Activated CD4-positive, alpha-beta memory T cell treated with anti-CD3 and anti-CD28 coated beads for 36 hours (primary cell): ENCODE measurements at regions not wholly inside any gene's neighbourhood (a gene's known extent, or its start where the extent isn't known, plus 50 kb on each side); places are given as distances from the start of the nearest gene placed in this dataset.
"Not testable (repeated sequence)": the region's sequence is repeated elsewhere in the genome, so short reads cannot be mapped to it uniquely, and the experiment has no call there.

ENCODE experiments used
- CTCF ChIA-PET: fragments of 350-600 bp; sonication (Branson Sonifier 250); formaldehyde crosslinking; loops from one replicate; lab custom pipeline; 2021; ENCODE audit warnings: antibody characterized with exemption, inconsistent platforms; lab: Charles Lee
- POLR2A ChIA-PET: fragments of 350-600 bp; sonication (Branson Sonifier 250); formaldehyde crosslinking; loops from one replicate; lab custom pipeline; 2021; ENCODE audit warnings: antibody characterized with exemption; lab: Charles Lee
- DNase-seq: peaks from one replicate; pipeline ENCODE4 v3.0.0-alpha.2; 2020
- H3K27ac Mint-ChIP-seq: one replicate; pipeline ENCODE4 v1.8.0; 2021; ENCODE audit warnings: mixed read lengths
- H3K27me3 Mint-ChIP-seq: one replicate; pipeline ENCODE4 v1.8.0; 2021; ENCODE audit warnings: mixed read lengths
- H3K36me3 Mint-ChIP-seq: one replicate; pipeline ENCODE4 v1.8.0; 2021; ENCODE audit warnings: mixed read lengths
- H3K4me1 Mint-ChIP-seq: one replicate; pipeline ENCODE4 v1.8.0; 2021; ENCODE audit warnings: low read depth, mixed read lengths
- H3K4me3 Mint-ChIP-seq: one replicate; pipeline ENCODE4 v1.8.0; 2021; ENCODE audit warnings: mild to moderate bottlenecking, mixed read lengths
- H3K9me3 Mint-ChIP-seq: one replicate; pipeline ENCODE4 v1.8.0; 2021; ENCODE audit warnings: mixed read lengths
- intact Hi-C: fragments of 100-400 bp; cut with micrococcal nuclease; formaldehyde crosslinking; loops from one replicate; pipeline ENCODE4 v1.15.1; 2023

DNA sequence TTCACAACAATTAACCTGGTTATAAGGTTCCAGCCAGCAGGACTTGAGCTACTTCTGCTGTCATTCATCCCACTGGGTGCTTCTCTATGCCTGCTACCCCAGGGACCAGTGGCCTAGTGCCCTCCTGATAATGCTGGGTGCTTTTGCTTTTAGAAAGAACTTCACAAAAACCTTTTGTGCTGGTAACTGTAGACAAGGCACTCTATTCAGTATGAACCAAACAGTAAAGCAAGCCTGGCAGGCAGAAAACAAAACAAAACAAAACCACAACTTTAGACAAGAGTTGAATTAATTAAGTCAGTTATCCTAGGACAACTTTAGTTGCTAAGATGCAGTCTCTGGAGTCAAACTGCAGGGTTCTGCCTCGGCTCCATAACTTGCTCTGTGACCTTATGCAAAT, 61.9 kb upstream of the ADGRL2 start:
- no peak for DNase-seq
- Mint-ChIP-seq H3K4me1 (no peaks in the 10 kb centered on the region), H3K9me3 (no peaks in the 10 kb centered on the region), H3K27ac (no peak overlapping the region), H3K36me3 (no peaks in the 10 kb centered on the region), H3K27me3 (no peaks in the 10 kb centered on the region), H3K4me3 (no peak overlapping the region)
- CTCF ChIA-PET = no interaction called here
- POLR2A ChIA-PET = no interaction called here
- intact Hi-C loops = no loop called here

GRCh38 chr1:81733480-81733879, 67.3 kb upstream of the ADGRL2 start:
- DNase-seq = no peak
- Mint-ChIP-seq H3K4me1 (no peaks in the 10 kb centered on the region), H3K4me3 (no peak overlapping the region), H3K27me3 (no peaks in the 10 kb centered on the region), H3K9me3 (no peaks in the 10 kb centered on the region), H3K36me3 (no peaks in the 10 kb centered on the region), H3K27ac (no peak overlapping the region)
- POLR2A ChIA-PET = no interaction called here
- CTCF ChIA-PET = interaction anchor here (0.5 kb wide), 1 partner anchor 241 kb away, joined by 3 read pairs; no protein-coding TSS in a partner anchor
- intact Hi-C loops = no loop called here

DNA sequence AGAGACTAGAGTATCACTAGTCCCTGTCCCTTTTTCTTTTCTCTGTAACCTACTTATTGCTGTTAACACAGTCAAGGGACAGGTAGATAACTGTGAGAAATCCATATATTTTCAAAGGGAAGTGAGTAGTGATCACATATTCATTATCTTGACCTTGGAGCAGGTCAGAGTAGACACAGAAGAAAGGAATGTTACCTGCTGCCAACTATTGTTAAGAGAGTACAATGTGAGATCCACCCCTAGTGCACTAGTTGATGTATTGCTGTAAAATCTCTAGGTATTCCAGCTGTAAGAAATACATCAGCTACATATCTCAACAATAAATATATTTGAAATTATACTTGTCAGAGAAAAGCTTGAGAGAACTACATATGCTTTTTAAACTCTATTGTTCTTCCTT, 68.7 kb upstream of the ADGRL2 start:
- H3K27me3 Mint-ChIP-seq = no peaks in the 10 kb centered on the region
- no peaks in the 10 kb centered on the region for H3K36me3 Mint-ChIP-seq
- CTCF ChIA-PET = no interaction called here

DNA sequence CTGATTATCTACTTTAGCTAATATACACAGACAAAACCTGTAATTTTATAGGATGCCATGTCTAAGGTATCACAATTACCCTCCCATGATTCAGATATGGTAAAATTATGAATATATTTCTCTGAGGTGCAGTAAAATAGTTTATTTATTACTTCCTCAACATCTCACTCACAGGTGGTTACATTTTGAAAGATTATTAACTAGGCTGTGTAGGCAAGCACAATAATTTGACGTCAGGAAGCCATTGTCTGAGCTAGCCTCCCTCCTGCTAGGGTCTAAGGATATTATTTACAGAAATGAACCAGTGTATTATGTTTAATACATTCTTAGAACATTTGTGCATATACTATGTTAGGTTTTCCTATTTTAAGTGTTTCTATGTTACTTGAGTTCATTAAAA, 69.9 kb upstream of the ADGRL2 start:
- ChIA-PET CTCF (no interaction called here), POLR2A (no interaction called here)
- Mint-ChIP-seq H3K27me3 (no peaks in the 10 kb centered on the region), H3K4me3 (no peak overlapping the region), H3K9me3 (no peaks in the 10 kb centered on the region), H3K36me3 (no peaks in the 10 kb centered on the region), H3K4me1 (no peaks in the 10 kb centered on the region), H3K27ac (no peak overlapping the region)
- DNase-seq = no peak
- intact Hi-C loops = no loop called here

More for the DNA sequence above, 68.7 kb upstream of the ADGRL2 start:
- no peak overlapping the region for H3K4me3 Mint-ChIP-seq
- no peaks in the 10 kb centered on the region for H3K9me3 Mint-ChIP-seq
- POLR2A ChIA-PET = no interaction called here
- no peaks in the 10 kb centered on the region for H3K4me1 Mint-ChIP-seq
- H3K27ac Mint-ChIP-seq = no peak overlapping the region
- no peak for DNase-seq
- intact Hi-C loops = no loop called here

DNA sequence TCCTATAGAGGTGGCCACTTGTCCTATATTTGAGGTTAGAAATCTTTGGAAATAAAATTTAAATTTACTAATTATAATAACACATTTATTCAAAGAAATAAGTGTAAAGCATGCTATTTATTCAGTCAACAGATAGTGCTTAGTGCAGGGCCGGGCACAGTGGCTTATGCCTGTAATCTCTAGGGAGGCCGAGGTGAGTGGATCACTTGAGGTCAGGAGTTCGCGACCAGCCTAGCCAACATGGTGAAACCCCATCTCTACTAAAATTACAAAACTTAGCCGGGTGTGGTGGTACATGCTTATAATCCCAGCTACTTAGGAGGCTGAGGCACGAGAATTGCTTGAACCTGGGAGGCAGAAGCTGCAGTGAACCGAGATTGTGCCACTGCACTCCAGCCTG, 70.4 kb upstream of the ADGRL2 start:
- DNase-seq, H3K27ac Mint-ChIP-seq, intact Hi-C loops, POLR2A ChIA-PET, H3K4me1 Mint-ChIP-seq, H3K4me3 Mint-ChIP-seq, H3K9me3 Mint-ChIP-seq, H3K36me3 Mint-ChIP-seq, CTCF ChIA-PET, H3K27me3 Mint-ChIP-seq: not testable (repeated sequence)

DNA sequence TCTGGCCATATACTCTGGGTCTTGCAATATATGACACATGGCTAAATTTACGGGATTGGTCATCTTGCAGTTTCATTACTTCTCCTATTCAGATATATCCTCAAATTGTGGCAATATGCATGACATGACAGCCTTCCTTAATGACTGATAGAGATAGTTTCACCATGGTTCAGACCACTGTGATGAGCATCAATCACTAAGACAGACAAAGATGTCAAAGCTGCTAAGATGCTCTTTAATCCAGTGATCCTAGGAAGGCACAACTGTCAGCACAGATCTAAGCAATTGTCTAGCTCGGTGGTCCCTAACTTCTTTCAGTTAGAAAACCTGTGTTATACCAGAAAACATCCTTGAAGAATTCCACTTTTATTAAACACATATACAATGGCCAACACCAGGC, 70.9 kb upstream of the ADGRL2 start:
- no peak overlapping the region for H3K4me3 Mint-ChIP-seq
- no peak overlapping the region for H3K27ac Mint-ChIP-seq
- no peaks in the 10 kb centered on the region for H3K9me3 Mint-ChIP-seq
- DNase-seq = no peak
- no peaks in the 10 kb centered on the region for H3K36me3 Mint-ChIP-seq
- H3K4me1 Mint-ChIP-seq = no peaks in the 10 kb centered on the region
- intact Hi-C loops = no loop called here
- no peaks in the 10 kb centered on the region for H3K27me3 Mint-ChIP-seq
- ChIA-PET POLR2A (no interaction called here), CTCF (no interaction called here)

GRCh38 chr1:81729239-81729638, 71.5 kb upstream of the ADGRL2 start:
- no peaks in the 10 kb centered on the region for H3K36me3 Mint-ChIP-seq
- intact Hi-C loops = no loop called here
- H3K4me1 Mint-ChIP-seq = no peaks in the 10 kb centered on the region
- ChIA-PET CTCF (no interaction called here), POLR2A (no interaction called here)
- no peak overlapping the region for H3K27ac Mint-ChIP-seq
- H3K27me3 Mint-ChIP-seq = no peaks in the 10 kb centered on the region
- no peak for DNase-seq
- H3K4me3 Mint-ChIP-seq = no peak overlapping the region
- H3K9me3 Mint-ChIP-seq = no peaks in the 10 kb centered on the region

- Mint-ChIP-seq H3K9me3 (no peaks in the 10 kb centered on the region), H3K27ac (no peak overlapping the region), H3K4me1 (no peaks in the 10 kb centered on the region), H3K4me3 (no peak overlapping the region), H3K36me3 (no peaks in the 10 kb centered on the region), H3K27me3 (no peaks in the 10 kb centered on the region)
- POLR2A ChIA-PET = no interaction called here
- DNase-seq = no peak
- intact Hi-C loops = no loop called here
- CTCF ChIA-PET = no interaction called here
Observed at GRCh38 chr1:81725823-81726222, 74.9 kb upstream of the ADGRL2 start.

DNA sequence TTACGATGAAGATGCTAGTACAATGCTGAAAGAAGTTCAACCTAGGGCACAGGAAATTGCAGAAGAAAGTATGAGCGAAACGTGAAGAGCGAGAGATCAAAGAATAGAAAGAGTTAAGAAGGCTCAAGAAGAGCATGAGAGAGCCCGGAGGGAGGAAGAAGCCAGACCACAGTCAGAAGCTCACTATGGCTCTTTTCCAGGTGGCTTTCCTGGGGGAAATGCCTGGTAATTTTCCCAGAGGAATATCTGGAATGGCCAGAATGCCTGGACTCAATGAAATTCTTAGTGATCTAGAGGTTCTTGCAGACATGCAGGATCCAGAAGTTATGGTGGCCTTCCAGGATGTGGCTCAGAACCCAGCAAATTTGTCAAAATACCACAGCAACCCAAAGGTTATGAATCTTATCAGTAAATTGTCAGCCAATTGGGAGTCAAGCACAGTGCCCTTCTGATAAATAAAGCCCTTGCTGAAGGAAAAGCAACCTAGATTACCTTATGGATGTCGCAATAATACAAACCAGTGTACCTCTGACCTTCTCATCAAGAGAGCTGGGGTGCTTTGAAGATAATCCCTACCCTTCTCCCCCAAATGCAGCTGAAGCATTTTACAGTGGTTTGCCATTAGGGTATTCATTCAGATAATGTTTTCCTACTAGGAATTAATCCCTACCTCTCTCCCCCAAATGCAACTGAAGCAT, 78.0 kb upstream of the ADGRL2 start:
- H3K4me3 Mint-ChIP-seq, H3K36me3 Mint-ChIP-seq, intact Hi-C loops, H3K9me3 Mint-ChIP-seq, H3K27ac Mint-ChIP-seq, DNase-seq, H3K27me3 Mint-ChIP-seq, H3K4me1 Mint-ChIP-seq, CTCF ChIA-PET: not testable (repeated sequence)
- POLR2A ChIA-PET = interaction anchor here (0.6 kb wide), 1 partner anchor 24 kb away, joined by 5 read pairs; no protein-coding TSS in a partner anchor

GRCh38 chr1:81720256-81720655, 80.5 kb upstream of the ADGRL2 start:
- H3K4me3 Mint-ChIP-seq, H3K4me1 Mint-ChIP-seq, DNase-seq, intact Hi-C loops, POLR2A ChIA-PET, H3K36me3 Mint-ChIP-seq, H3K9me3 Mint-ChIP-seq, H3K27me3 Mint-ChIP-seq, CTCF ChIA-PET, H3K27ac Mint-ChIP-seq: not testable (repeated sequence)

GRCh38 chr1:81717230-81717629, 83.5 kb upstream of the ADGRL2 start:
- Mint-ChIP-seq H3K9me3 (no peaks in the 10 kb centered on the region), H3K27ac (no peak overlapping the region), H3K4me3 (no peak overlapping the region), H3K4me1 (no peaks in the 10 kb centered on the region), H3K27me3 (no peaks in the 10 kb centered on the region), H3K36me3 (no peaks in the 10 kb centered on the region)
- intact Hi-C loops = no loop called here
- POLR2A ChIA-PET = no interaction called here
- CTCF ChIA-PET = no interaction called here
- no peak for DNase-seq

GRCh38 chr1:81715391-81715790, 85.3 kb upstream of the ADGRL2 start:
- Mint-ChIP-seq H3K9me3 (no peaks in the 10 kb centered on the region), H3K4me1 (no peaks in the 10 kb centered on the region), H3K27ac (no peak overlapping the region), H3K36me3 (no peaks in the 10 kb centered on the region), H3K27me3 (no peaks in the 10 kb centered on the region), H3K4me3 (no peak overlapping the region)
- intact Hi-C loops = no loop called here
- no peak for DNase-seq
- POLR2A ChIA-PET = no interaction called here
- CTCF ChIA-PET = no interaction called here

- Mint-ChIP-seq H3K27me3 (no peaks in the 10 kb centered on the region), H3K36me3 (no peaks in the 10 kb centered on the region), H3K27ac (no peak overlapping the region), H3K9me3 (no peaks in the 10 kb centered on the region), H3K4me1 (no peaks in the 10 kb centered on the region), H3K4me3 (no peak overlapping the region)
- ChIA-PET CTCF (no interaction called here), POLR2A (no interaction called here)
- intact Hi-C loops = no loop called here
- DNase-seq = no peak
Observed at GRCh38 chr1:81714636-81715035, 86.1 kb upstream of the ADGRL2 start.
